ENCODE measurements at regions not wholly inside any gene's neighbourhood (a gene's known extent, or its start where the extent isn't known, plus 50 kb on each side); places are given as distances from the start of the nearest gene placed in this dataset.
"Not testable (repeated sequence)": the region's sequence is repeated elsewhere in the genome, so short reads cannot be mapped to it uniquely, and the experiment has no call there.

- ATAC-seq = no peak
- TF ChIP-seq HOXB13 (CRISPR knock-in tag; IDR thresholded peaks at IDR 0.05; ENCODE audit: low read depth) (no peak), RARB (CRISPR knock-in tag; IDR thresholded peaks at IDR 0.05) (no peak)
- DNase-seq (ENCODE audit: low read depth in 1 of 2, low spot score in 1 of 2) = no peak
- no peak overlapping the region for H3K4me3 ChIP-seq
- WGBS (ENCODE audit: missing lambda C conversion rate) = 86% methylated on average over 5 of the region's 5 CpGs
- no peak overlapping the region for H3K27ac ChIP-seq
- ChIA-PET CTCF (no interaction called here), POLR2A (no interaction called here)
- no peaks in the 10 kb centered on the region for H3K9me3 ChIP-seq
- no peaks in the 10 kb centered on the region for H3K4me1 ChIP-seq
- no peak for FAIRE-seq
- no peak overlapping the region for H3K4me2 ChIP-seq
Measured at GRCh38 chr6:105862936-105863607, 223.1 kb upstream of the PRDM1 start.

DNA sequence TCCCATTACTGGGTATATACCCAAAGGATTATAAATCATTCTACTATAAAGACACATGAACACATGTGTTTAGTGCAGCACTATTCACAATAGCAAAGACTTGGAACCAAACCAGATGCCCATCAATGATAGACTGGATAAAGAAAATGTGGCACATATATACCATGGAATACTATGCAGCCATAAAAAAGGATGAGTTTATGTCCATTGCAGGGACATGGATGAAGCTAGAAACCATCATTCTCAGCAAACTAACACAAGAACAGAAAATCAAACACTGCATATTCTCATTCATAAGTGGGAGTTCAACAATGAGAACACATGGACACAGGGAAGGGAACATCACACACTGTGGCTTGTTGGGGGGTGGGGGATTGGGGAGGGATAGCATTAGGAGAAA lies 225.2 kb upstream of the PRDM1 start:
- H3K4me3 ChIP-seq; H3K4me2 ChIP-seq; DNase-seq (ENCODE audit: low read depth in 1 of 2, low spot score in 1 of 2); POLR2A ChIA-PET; H3K9me3 ChIP-seq; H3K27ac ChIP-seq; ATAC-seq; FAIRE-seq; H3K4me1 ChIP-seq; CTCF ChIA-PET: not testable (repeated sequence)

DNA sequence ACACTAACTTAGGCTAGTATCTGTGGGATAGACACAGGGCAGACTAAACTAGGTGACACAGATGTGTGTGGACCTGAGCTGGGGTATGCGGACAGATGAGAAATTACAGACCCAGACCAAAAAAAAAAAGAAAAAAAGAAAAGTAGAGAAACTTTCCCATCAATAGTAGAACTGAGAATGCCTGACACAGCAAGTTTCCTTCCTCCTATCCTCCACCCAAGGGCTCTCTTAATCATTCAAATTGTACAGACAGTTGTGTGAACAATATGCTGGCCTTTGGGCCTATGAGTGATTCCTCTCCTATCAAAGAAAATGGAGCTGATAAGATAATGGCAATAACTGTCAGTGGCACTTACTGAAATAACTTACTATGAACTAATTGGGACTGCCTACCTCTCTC lies 226.7 kb upstream of the PRDM1 start:
- Histone ChIP-seq H3K4me3 (no peak overlapping the region), H3K4me1 (no peaks in the 10 kb centered on the region), H3K4me2 (no peak overlapping the region), H3K27ac (no peak overlapping the region), H3K9me3 (no peaks in the 10 kb centered on the region)
- POLR2A ChIA-PET = no interaction called here
- no peak for FAIRE-seq
- TF ChIP-seq MAFK (IDR thresholded peaks at IDR 0.05; ENCODE audit: partially characterized antibody) (peak; percentile 15), TFCP2L1 (CRISPR knock-in tag; IDR thresholded peaks at IDR 0.05) (no peak)
- DNase-seq (ENCODE audit: low read depth in 1 of 2, low spot score in 1 of 2) = no peak
- WGBS (ENCODE audit: missing lambda C conversion rate) = 86% methylated on average over 1 of the region's 1 CpG
- no peak for ATAC-seq
- CTCF ChIA-PET = interaction anchor here (0.7 kb wide), 1 partner anchor 188 kb away, joined by 3 read pairs; no protein-coding TSS in a partner anchor

- H3K9me3 ChIP-seq; H3K4me1 ChIP-seq; H3K4me3 ChIP-seq; H3K4me2 ChIP-seq; CTCF ChIA-PET; DNase-seq (ENCODE audit: low read depth in 1 of 2, low spot score in 1 of 2); POLR2A ChIA-PET; H3K27ac ChIP-seq; ATAC-seq; FAIRE-seq: not testable (repeated sequence)
- 96% methylated on average over 3 of the region's 3 CpGs for WGBS (ENCODE audit: missing lambda C conversion rate)
Measured at GRCh38 chr6:105858639-105859038, 227.5 kb upstream of the PRDM1 start.

DNA sequence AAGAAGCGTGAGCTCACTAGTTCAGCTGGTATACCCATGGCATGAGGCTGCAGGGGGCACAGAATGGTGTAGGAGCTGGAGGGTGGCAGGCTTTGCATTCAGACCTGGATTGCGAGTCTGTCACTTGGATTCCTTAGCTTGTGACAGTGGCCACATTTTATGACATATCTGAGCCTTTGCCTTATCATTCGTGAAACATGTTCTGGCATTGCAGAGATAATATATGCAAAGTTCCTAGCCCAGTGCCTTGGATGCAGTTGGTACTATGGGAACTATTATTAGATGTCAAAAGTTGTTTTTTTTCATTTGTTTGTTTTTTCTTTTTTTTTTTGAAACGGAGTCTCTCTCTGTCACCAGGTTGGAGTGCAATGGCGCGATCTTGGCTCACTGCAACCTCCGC lies 230.7 kb upstream of the PRDM1 start:
- H3K9me3 ChIP-seq = no peaks in the 10 kb centered on the region
- no peaks in the 10 kb centered on the region for H3K4me1 ChIP-seq
- no peak overlapping the region for H3K27ac ChIP-seq
- CTCF ChIA-PET = no interaction called here
- H3K4me2 ChIP-seq = no peak overlapping the region
- FAIRE-seq = no peak
- no peak for DNase-seq (ENCODE audit: low read depth in 1 of 2, low spot score in 1 of 2)
- no peak for ATAC-seq
- no peak overlapping the region for H3K4me3 ChIP-seq
- WGBS (ENCODE audit: missing lambda C conversion rate) = 87% methylated on average over 7 of the region's 7 CpGs
- POLR2A ChIA-PET = no interaction called here
- TF ChIP-seq HES2 (IDR thresholded peaks at IDR 0.05) (no peak), HMGXB4 (CRISPR knock-in tag; IDR thresholded peaks at IDR 0.05; ENCODE audit: borderline replicate concordance) (no peak), KDM1A (IDR thresholded peaks at IDR 0.05; ENCODE audit: low read depth) (no peak), EHF (CRISPR knock-in tag; IDR thresholded peaks at IDR 0.05) (no peak), CHD4 (IDR thresholded peaks at IDR 0.05; ENCODE audit: borderline replicate concordance) (no peak), ZFP36 (IDR thresholded peaks at IDR 0.05; ENCODE audit: borderline replicate concordance, partially characterized antibody) (no peak), SREBF2 (IDR thresholded peaks at IDR 0.05) (no peak), TFCP2L1 (CRISPR knock-in tag; IDR thresholded peaks at IDR 0.05) (no peak), PBX3 (IDR thresholded peaks at IDR 0.05) (no peak), FOXS1 (CRISPR knock-in tag; IDR thresholded peaks at IDR 0.05) (no peak), CBX8 (IDR thresholded peaks at IDR 0.05) (no peak), RFX5 (IDR thresholded peaks at IDR 0.05) (no peak), RAD21 (conservative IDR thresholded peaks at IDR 0.05 in 1 of 2, IDR thresholded peaks at IDR 0.05 in 1 of 2) (no peak), ELK1 (IDR thresholded peaks at IDR 0.05; ENCODE audit: low read depth, low read length) (no peak), EHMT2 (IDR thresholded peaks at IDR 0.05; ENCODE audit: low read depth) (no peak)

DNA sequence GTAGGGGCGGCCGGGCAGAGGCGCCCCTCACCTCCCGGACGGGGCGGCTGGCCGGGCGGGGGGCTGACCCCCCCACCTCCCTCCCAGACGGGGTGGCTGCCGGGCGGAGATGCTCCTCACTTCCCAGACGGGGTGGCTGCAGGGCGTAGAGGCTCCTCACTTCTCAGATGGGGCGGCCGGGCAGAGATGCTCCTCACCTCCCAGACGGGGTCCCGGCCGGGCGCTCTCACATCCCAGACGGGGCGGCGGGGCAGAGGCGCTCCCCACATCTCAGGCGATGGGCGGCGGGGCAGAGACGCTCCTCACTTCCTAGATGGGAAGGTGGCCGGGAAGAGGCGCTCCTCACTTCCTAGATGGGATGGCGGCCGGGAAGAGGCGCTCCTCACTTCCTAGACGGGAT lies 232.2 kb upstream of the PRDM1 start:
- WGBS (ENCODE audit: missing lambda C conversion rate) = no CpG with 5 or more reads among the region's 33 CpGs
- ATAC-seq = not testable (repeated sequence)

More for the DNA sequence above, 232.2 kb upstream of the PRDM1 start:
- H3K27ac ChIP-seq; H3K9me3 ChIP-seq; FAIRE-seq; DNase-seq (ENCODE audit: low read depth in 1 of 2, low spot score in 1 of 2); CTCF ChIA-PET; H3K4me3 ChIP-seq; H3K4me2 ChIP-seq; POLR2A ChIA-PET; H3K4me1 ChIP-seq: not testable (repeated sequence)
